Neuronal stem cell (in vitro differentiated cells): ENCODE measurements at regions not wholly inside any gene's neighbourhood (a gene's known extent, or its start where the extent isn't known, plus 50 kb on each side); places are given as distances from the start of the nearest gene placed in this dataset.

Source experiments
- DNase-seq: peaks from one replicate; pipeline ENCODE4 v3.0.0-alpha.2; 2013; ENCODE audit warnings: low spot score
- H2AFZ ChIP-seq: one replicate; pipeline ENCODE4 v1.6.1; 2013; ENCODE audit warnings: mild to moderate bottlenecking, low read length, inconsistent platforms
- H2AK5ac ChIP-seq: 2 replicates; pipeline ENCODE4 v1.6.1; 2013; ENCODE audit warnings: low read depth, mild to moderate bottlenecking, inconsistent platforms, low read length, moderate library complexity, mixed read lengths
- H2BK120ac ChIP-seq: 2 replicates; pipeline ENCODE4 v1.6.1; 2013; ENCODE audit warnings: low read depth, mild to moderate bottlenecking, inconsistent platforms, low read length, moderate library complexity, mixed read lengths
- H2BK12ac ChIP-seq: one replicate; pipeline ENCODE4 v1.6.1; 2013; ENCODE audit warnings: low read length, inconsistent platforms
- H2BK15ac ChIP-seq: 2 replicates; pipeline ENCODE4 v1.6.1; 2013; ENCODE audit warnings: mild to moderate bottlenecking, low read length, inconsistent platforms, mixed read lengths
- H2BK5ac ChIP-seq: one replicate; pipeline ENCODE4 v1.6.1; 2013; ENCODE audit warnings: inconsistent platforms, mild to moderate bottlenecking, low read length, moderate library complexity
- H3K14ac ChIP-seq: one replicate; pipeline ENCODE4 v1.6.1; 2013; ENCODE audit warnings: low read length, inconsistent platforms
- H3K18ac ChIP-seq: 2 replicates; pipeline ENCODE4 v1.6.1; 2013; ENCODE audit warnings: low read length, inconsistent platforms
- H3K23ac ChIP-seq: 2 replicates; pipeline ENCODE4 v1.6.1; 2013; ENCODE audit warnings: low read depth, mild to moderate bottlenecking, mixed read lengths, low read length, inconsistent platforms; ENCODE audit not compliant: poor library complexity
- H3K27ac ChIP-seq: replicated peaks from 3 replicates; pipeline ENCODE4 v1.5.1; 2013; ENCODE audit warnings: low read length, inconsistent platforms
- H3K27me3 ChIP-seq, 3 experiments: 2 replicates each; pipeline ENCODE4 v1.6.1; 2013; ENCODE audit warnings: low read length in 3 of 3, mild to moderate bottlenecking in 2 of 3, inconsistent platforms in 1 of 3, low read depth in 1 of 3, mixed read lengths in 1 of 3, moderate library complexity in 1 of 3; ENCODE audit not compliant: control insufficient read depth in 3 of 3, insufficient read depth in 3 of 3
- H3K36me3 ChIP-seq, 2 donors: replicated peaks in 1 of 2; 2 replicates each; pipeline ENCODE4 v1.6.1; 2013; ENCODE audit warnings: low read length in 2 of 2; ENCODE audit not compliant: control insufficient read depth in 2 of 2, insufficient read depth in 2 of 2
- H3K4ac ChIP-seq: 2 replicates; pipeline ENCODE4 v1.6.1; 2013; ENCODE audit warnings: inconsistent platforms, mild to moderate bottlenecking, low read length, moderate library complexity
- H3K4me1 ChIP-seq, 2 donors: 1 replicate in 1 of 2; 2 replicates in 1 of 2; pipeline ENCODE4 v1.6.1; 2013; ENCODE audit warnings: low read length in 2 of 2, low read depth in 1 of 2; ENCODE audit not compliant: control insufficient read depth in 2 of 2, insufficient read depth in 1 of 2
- H3K4me2 ChIP-seq: one replicate; pipeline ENCODE4 v1.6.1; 2013; ENCODE audit warnings: mild to moderate bottlenecking, low read length, inconsistent platforms; ENCODE audit not compliant: insufficient read depth, poor library complexity, severe bottlenecking
- H3K4me3 ChIP-seq, 2 donors: 2 replicates each; pipeline ENCODE4 v1.5.1; 2013; ENCODE audit warnings: low read length in 2 of 2, mild to moderate bottlenecking in 2 of 2, inconsistent platforms in 1 of 2, moderate library complexity in 1 of 2
- H3K79me1 ChIP-seq: one replicate; pipeline ENCODE4 v1.6.1; 2013; ENCODE audit warnings: low read depth, mild to moderate bottlenecking, inconsistent platforms, low read length, moderate library complexity
- H3K9ac ChIP-seq: one replicate; pipeline ENCODE4 v1.6.1; 2013; ENCODE audit warnings: mild to moderate bottlenecking, low read depth, low read length, inconsistent platforms; ENCODE audit not compliant: poor library complexity
- H3K9me3 ChIP-seq, 2 donors: replicated peaks in 1 of 2; 2 replicates each; pipeline versions ENCODE3 to v1.6.1; 2013; ENCODE audit warnings: low read length in 2 of 2, mild to moderate bottlenecking in 2 of 2, inconsistent platforms in 1 of 2, low read depth in 1 of 2, mixed read lengths in 1 of 2, moderate library complexity in 1 of 2; ENCODE audit not compliant: control insufficient read depth in 2 of 2, insufficient read depth in 1 of 2
- H4K8ac ChIP-seq: one replicate; pipeline ENCODE4 v1.6.1; 2013; ENCODE audit warnings: low read depth, mild to moderate bottlenecking, inconsistent platforms, low read length, moderate library complexity
- H4K91ac ChIP-seq: one replicate; pipeline ENCODE4 v1.6.1; 2013; ENCODE audit warnings: low read length, low read depth, mild to moderate bottlenecking, inconsistent platforms; ENCODE audit not compliant: poor library complexity
- WGBS, 2 donors: extraction: QIAGEN DNeasy Blood & Tissue Kit; methylation state at CpG; one replicate each; pipeline ENCODE4 v1.1.7; 2013; ENCODE audit warnings: missing lambda C conversion rate in 2 of 2, mixed read lengths in 1 of 2; ENCODE audit not compliant: insufficient read length in 2 of 2, insufficient replicate concordance in 1 of 2; ENCODE audit errors: extremely low coverage in 2 of 2; 5-methylcytosine and 5-hydroxymethylcytosine counted together

DNA sequence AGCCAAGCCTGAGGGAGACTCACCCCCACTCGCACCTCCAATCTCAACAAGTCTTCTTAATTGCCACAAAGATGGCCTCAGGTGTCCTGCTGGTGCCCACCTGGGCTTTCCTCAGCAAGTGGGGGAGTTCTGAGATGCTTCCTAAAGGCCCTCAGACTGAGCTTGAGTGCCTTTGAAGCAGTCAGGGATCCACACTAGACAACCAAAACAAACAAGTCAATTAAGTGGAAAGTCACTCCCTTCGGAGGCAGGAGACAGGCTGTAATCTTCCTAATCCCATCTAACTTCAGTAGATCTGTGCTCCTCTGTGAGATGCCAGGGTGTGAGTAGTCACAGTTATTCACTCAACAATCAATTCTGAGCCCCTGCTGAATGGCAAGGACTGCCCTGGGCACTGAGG, 68.3 kb upstream of the SERP2 start:
- Histone ChIP-seq H3K23ac (no peak overlapping the region), H3K9ac (no peak overlapping the region), H3K4ac (no peak overlapping the region), H3K27ac (no peak overlapping the region), H3K9me3 (peaks cover 0 to 3% of the 10 kb centered on the region in 2 donors), H3K79me1 (no peaks in the 10 kb centered on the region), H3K4me3 (peak overlapping the region in 1 of 2 donors; percentile 36), H2BK12ac (no peak overlapping the region), H2AFZ (peak overlapping the region; percentile 87), H2BK120ac (no peak overlapping the region), H3K4me1 (peaks cover 13 to 21% of the 10 kb centered on the region in 2 donors), H3K14ac (no peak overlapping the region), H4K8ac (no peak overlapping the region), H2AK5ac (no peak overlapping the region), H3K18ac (no peak overlapping the region), H4K91ac (no peak overlapping the region), H2BK5ac (no peak overlapping the region), H3K27me3 (peaks cover 0 to 1% (median 0%) of the 10 kb centered on the region in 3 experiments), H2BK15ac (no peak overlapping the region), H3K36me3 (no peaks in the 10 kb centered on the region), H3K4me2 (no peak overlapping the region)
- no CpG with 5 or more reads among the region's 2 CpGs for WGBS, 2 donors
- DNase-seq, result no peak

DNA sequence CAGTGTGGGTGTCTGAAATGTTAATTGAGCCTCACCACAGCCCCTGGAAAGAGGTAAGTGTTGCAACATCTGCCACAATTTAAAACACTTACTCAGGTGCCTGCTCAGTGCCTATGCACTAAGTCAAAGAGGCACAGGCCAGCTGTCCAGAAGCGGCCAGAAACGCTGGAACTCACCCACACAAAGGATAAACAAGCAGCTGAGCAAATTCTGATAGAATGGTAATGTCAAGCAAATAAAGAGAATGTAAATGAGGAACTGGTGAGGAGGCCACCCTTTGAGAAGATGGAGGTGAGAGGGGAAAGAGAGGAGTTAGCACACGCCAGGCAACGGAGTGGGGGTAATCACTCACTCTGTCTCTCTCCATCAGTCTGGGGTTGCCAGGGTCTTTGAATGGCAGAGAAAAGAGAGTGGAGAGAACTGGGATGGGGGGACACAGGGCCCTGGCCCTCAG, 67.7 kb upstream of the SERP2 start:
- H3K27me3 ChIP-seq, result peaks cover 0 to 1% (median 0%) of the 10 kb centered on the region in 3 experiments
- no peak overlapping the region for H2BK5ac ChIP-seq
- H3K9ac ChIP-seq, result no peak overlapping the region
- H3K23ac ChIP-seq, result no peak overlapping the region
- H3K14ac ChIP-seq, result no peak overlapping the region
- H3K4me2 ChIP-seq, result no peak overlapping the region
- no peak overlapping the region for H2BK12ac ChIP-seq
- no CpG with 5 or more reads among the region's 4 CpGs for WGBS, 2 donors
- no peak overlapping the region for H2BK15ac ChIP-seq
- no peaks in the 10 kb centered on the region for H3K36me3 ChIP-seq
- peaks cover 13 to 21% of the 10 kb centered on the region in 2 donors for H3K4me1 ChIP-seq
- peak overlapping the region in 1 of 2 donors; percentile 36 for H3K4me3 ChIP-seq
- H2BK120ac ChIP-seq, result no peak overlapping the region
- no peak overlapping the region for H4K8ac ChIP-seq
- peak; percentile 6 for DNase-seq
- peak overlapping the region; percentile 87 for H2AFZ ChIP-seq
- no peak overlapping the region for H2AK5ac ChIP-seq
- no peak overlapping the region for H3K4ac ChIP-seq
- no peak overlapping the region for H3K27ac ChIP-seq
- H3K9me3 ChIP-seq, result peaks cover 0 to 3% of the 10 kb centered on the region in 2 donors
- H4K91ac ChIP-seq, result no peak overlapping the region
- H3K18ac ChIP-seq, result no peak overlapping the region
- no peaks in the 10 kb centered on the region for H3K79me1 ChIP-seq

DNA sequence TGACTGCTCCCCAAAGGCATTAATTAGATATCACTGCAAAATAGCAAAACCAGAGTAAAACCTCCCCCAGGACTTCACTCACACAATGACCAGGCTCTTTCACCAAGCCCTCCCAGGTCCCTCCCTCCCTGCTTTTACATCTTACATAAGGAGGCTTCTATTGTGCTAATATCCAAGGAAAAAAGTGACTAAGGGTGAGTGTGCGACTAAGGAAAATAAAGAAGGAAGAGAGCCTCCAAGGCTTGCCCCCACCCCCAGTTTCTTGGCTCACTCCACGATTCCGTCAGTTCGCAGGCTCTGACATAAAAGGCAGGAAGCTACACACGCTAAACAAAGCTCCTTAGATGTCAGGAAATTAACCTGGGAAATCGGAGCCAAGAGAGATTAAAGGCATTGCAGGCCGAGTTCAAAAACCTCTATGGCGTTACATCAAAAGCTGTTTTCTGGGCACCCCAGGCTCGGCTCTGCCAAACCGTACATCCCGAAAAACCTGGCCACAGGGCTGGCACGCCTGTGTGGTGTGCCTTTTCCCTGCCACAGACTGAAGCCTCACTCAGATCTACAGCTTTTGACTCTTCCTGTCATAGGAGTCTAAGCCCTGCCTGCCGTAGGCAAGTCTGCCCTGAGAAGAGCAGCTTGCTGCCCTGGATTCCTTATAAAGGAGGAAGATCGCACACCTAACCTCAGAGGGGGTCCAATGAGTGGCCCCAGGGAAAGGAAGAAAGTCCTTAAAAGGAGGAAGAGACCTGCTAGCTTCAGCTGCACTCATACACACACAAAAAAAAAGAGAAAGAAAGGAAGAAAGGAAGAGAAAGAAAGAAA, 67.0 kb upstream of the SERP2 start:
- no peak overlapping the region for H3K14ac ChIP-seq
- H4K8ac ChIP-seq, result no peak overlapping the region
- H2BK120ac ChIP-seq, result no peak overlapping the region
- peaks cover 0 to 3% of the 10 kb centered on the region in 2 donors for H3K9me3 ChIP-seq
- peak overlapping the region; percentile 23 for H3K18ac ChIP-seq
- DNase-seq, result peak; percentile 17
- no peaks in the 10 kb centered on the region for H3K79me1 ChIP-seq
- H2AK5ac ChIP-seq, result no peak overlapping the region
- H3K4me1 ChIP-seq, result peaks cover 13 to 21% of the 10 kb centered on the region in 2 donors
- no peaks in the 10 kb centered on the region for H3K36me3 ChIP-seq
- H2BK15ac ChIP-seq, result no peak overlapping the region
- H2BK5ac ChIP-seq, result no peak overlapping the region
- no peak overlapping the region for H3K27ac ChIP-seq
- peak overlapping the region; percentile 87 for H2AFZ ChIP-seq
- peaks cover 0 to 1% (median 0%) of the 10 kb centered on the region in 3 experiments for H3K27me3 ChIP-seq
- no peak overlapping the region for H3K9ac ChIP-seq
- H3K4me3 ChIP-seq, result peak overlapping the region in 1 of 2 donors; percentile 36
- no peak overlapping the region for H3K4ac ChIP-seq
- WGBS, 2 donors, result no CpG with 5 or more reads among the region's 14 CpGs
- no peak overlapping the region for H2BK12ac ChIP-seq
- no peak overlapping the region for H4K91ac ChIP-seq
- no peak overlapping the region for H3K23ac ChIP-seq
- peak overlapping the region; percentile 49 for H3K4me2 ChIP-seq

DNA sequence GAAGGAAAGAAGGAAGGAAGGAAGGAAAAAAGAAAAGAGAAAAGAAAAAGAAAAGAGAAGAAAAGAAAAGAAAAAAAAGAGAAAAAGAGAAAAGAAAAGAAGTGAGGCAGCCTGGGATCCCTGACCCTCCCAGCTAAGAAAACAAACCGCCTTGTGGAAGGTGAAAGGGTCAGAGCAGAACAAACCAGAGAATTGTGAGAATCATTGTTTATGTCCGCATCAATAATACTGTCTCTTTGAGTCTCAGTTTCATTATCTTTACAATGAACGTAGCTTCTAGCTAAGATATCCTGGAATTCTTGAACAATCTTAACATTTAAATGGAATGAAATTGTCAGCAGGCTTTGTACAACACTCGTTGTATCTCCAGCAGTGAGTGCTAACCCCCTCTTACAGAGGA, 66.4 kb upstream of the SERP2 start:
- Histone ChIP-seq H3K79me1 (no peaks in the 10 kb centered on the region), H4K8ac (no peak overlapping the region), H3K4me2 (no peak overlapping the region), H3K9me3 (peaks cover 0 to 3% of the 10 kb centered on the region in 2 donors), H3K4me3 (no peak overlapping the region), H3K4me1 (peaks cover 13 to 21% of the 10 kb centered on the region in 2 donors), H4K91ac (no peak overlapping the region), H3K14ac (no peak overlapping the region), H3K36me3 (no peaks in the 10 kb centered on the region), H2AFZ (no peak overlapping the region), H2BK120ac (no peak overlapping the region), H2BK5ac (no peak overlapping the region), H3K9ac (no peak overlapping the region), H3K27ac (no peak overlapping the region), H3K18ac (no peak overlapping the region), H2AK5ac (no peak overlapping the region), H3K4ac (no peak overlapping the region), H3K23ac (no peak overlapping the region), H3K27me3 (peaks cover 0 to 1% (median 0%) of the 10 kb centered on the region in 3 experiments), H2BK12ac (no peak overlapping the region), H2BK15ac (no peak overlapping the region)
- WGBS, 2 donors, result no CpG with 5 or more reads among the region's 4 CpGs
- DNase-seq, result no peak
